NB4 (cell line): ENCODE measurements at regions not wholly inside any gene's neighbourhood (a gene's known extent, or its start where the extent isn't known, plus 50 kb on each side); places are given as distances from the start of the nearest gene placed in this dataset.

Experiments used
- CTCF ChIP-seq: IDR thresholded peaks from one replicate; pipeline ENCODE4 v1.5.1; 2012; ENCODE audit warnings: low read depth, low read length
- POLR2A ChIP-seq: IDR thresholded peaks from 2 replicates; pipeline ENCODE4 v1.6.1; 2011; ENCODE audit warnings: mild to moderate bottlenecking; ENCODE audit not compliant: insufficient read length; ENCODE audit errors: extremely low read depth

- no peak for TF ChIP-seq CTCF
- TF ChIP-seq POLR2A: no peak
Measured at GRCh38 chr20:6886065-6886729, 118.7 kb downstream of the BMP2 start.
